Activated CD4-positive, alpha-beta T cell treated with anti-CD3 and anti-CD28 coated beads for 48 hours (primary cell): ENCODE measurements at regions not wholly inside any gene's neighbourhood (a gene's known extent, or its start where the extent isn't known, plus 50 kb on each side); places are given as distances from the start of the nearest gene placed in this dataset.
"Not testable (repeated sequence)": the region's sequence is repeated elsewhere in the genome, so short reads cannot be mapped to it uniquely, and the experiment has no call there.

Experiments used
- DNase-seq: peaks from one replicate; pipeline ENCODE4 v3.0.0-alpha.2; 2020

- no peak for DNase-seq
Observed at GRCh38 chr7:49700841-49701240, 72.6 kb upstream of the VWC2 start.

- no peak for DNase-seq
Observed at GRCh38 chr7:49702099-49702498, 71.3 kb upstream of the VWC2 start.

- DNase-seq = no peak
Observed at GRCh38 chr7:49703337-49703736, 70.1 kb upstream of the VWC2 start.

GRCh38 chr7:49703881-49704280, 69.6 kb upstream of the VWC2 start:
- DNase-seq = no peak

DNA sequence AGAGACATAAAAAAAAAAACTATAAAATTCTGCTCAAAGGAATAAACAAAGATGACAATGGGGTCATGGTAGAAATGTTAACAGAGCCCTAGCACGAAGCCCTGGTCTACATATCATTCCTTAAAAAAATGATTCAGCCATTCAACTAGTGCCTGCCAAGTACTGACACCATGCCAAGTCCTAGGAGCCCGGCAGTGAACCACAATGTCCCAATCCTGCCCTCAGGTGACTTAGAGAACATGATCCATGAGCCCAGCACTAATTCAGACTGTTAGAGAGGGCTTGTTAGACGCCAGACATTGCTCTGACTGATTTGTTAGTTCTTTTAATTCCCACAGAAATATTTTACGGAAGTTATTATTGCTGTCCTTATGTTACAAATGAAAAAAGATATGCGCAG, 67.3 kb upstream of the VWC2 start:
- no peak for DNase-seq

DNA sequence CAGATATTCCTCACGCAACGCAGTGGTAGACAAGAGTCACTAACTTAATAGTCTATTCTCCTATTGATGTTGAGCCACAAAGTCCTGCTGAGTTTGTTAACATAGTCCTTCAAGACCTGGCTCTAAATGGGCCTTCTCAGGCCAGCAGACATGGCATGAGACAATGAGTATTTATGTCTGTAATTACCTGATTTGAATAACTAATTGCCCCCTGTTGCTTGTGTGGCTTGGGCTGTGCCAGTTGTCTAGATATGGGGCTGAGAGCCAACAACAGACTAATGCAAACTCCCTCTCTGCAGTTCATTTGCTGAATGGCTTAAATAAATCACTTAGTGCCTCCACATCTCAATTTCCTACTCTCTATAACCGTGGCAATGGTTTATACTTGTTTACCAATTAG, 65.5 kb upstream of the VWC2 start:
- no peak for DNase-seq

DNA sequence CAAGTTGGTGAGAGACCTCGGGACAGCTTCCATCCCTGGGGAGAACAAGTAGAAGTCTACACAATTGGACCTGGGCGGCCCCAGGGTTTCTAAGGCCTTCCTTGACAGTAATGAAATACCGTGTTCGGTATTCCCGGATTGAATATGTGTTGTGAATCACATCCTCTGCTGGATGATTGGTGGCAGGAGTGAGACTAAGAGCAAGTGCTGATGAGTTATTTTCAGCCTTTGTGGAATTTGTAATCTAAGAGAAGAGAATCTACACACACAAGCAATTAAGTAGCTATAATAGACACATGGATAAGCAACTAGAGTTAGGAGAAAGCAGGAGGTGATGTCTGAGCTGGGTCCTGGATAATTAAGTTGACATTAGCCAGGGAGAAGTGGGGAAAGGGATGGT, 64.8 kb upstream of the VWC2 start:
- no peak for DNase-seq

- not testable (repeated sequence) for DNase-seq
Observed at GRCh38 chr7:49711072-49711723, 62.2 kb upstream of the VWC2 start.

DNA sequence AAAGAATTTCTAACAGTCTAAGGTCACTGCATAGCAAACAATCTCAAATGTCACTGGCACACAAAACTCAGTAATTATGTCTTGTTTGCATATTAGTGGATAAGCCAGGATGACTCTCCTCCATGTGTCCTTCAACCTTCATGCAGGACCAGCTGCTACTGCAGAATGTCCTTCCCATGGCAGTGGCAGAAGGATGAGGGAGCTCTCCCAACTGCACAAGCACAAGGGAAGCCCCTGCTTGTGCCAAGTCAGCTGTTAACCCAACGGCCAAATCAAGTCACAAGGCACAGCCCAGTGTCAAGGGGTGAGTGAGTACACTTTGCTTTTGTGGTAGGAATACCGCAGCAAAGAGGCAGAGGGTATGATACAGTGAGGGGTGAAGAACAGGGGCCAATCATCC, 59.3 kb upstream of the VWC2 start:
- no peak for DNase-seq

DNA sequence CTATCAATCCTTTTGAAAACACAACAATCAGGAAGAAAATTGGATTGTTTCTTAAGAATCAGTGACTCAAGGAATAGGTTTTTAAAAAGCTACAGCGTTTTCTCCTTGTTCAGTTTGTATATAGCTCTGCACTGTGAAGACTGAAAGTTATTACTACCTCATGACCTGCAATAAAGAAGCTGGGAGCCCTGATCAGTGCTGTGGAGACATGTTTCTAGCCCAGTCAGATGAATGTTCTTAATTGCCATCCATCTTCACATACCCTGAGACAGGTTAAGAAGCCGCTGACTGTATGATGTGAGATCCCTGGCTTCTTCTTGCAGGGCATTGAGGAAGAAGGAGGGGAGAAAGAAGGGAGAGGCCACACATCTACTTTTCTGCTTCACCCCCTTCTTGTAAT, 58.0 kb upstream of the VWC2 start:
- DNase-seq = no peak

DNA sequence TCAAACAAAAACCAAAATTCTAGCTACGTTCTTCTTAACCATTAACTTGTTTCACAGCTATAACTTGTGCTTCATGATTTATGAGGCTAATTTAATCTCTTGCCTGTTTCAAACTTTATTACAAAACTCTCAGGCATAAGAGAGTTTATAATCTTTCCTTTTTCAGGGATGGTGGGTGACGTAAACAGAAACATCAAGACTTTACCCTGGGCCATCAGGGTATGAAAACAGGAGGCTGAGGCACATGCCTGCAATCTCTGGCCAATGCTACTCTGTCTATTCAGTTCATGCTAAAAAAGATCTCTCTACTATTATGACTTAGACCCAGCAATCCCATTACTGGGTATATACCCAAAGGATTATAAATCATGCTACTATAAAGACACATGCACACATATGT, 55.9 kb upstream of the VWC2 start:
- no peak for DNase-seq

GRCh38 chr7:49718760-49719159, 54.7 kb upstream of the VWC2 start:
- DNase-seq = no peak

GRCh38 chr7:49721441-49721840, 52.0 kb upstream of the VWC2 start:
- no peak for DNase-seq
